ENCODE measurements at regions not wholly inside any gene's neighbourhood (a gene's known extent, or its start where the extent isn't known, plus 50 kb on each side); places are given as distances from the start of the nearest gene placed in this dataset.

DNA sequence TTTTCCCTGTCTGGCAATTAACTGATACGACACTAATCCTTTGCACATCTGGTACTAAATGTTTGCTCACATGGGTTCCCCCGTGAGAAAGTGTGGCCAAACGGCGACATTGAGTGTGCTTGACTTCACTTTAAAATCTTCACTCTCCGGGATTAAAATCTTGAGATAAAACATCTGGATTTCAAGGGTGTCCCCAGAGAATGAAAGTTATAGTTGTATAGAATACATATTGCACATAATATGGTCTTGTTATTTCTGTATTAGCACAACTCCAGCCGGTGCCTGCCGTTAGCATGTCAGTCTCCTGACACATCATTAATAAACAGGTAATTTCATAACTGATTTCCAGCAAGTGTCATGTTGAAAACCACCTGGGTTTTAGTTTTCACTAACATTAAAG, 749.0 kb upstream of the SOX9 start (continued):
- TF ChIP-seq, protein P1, sequence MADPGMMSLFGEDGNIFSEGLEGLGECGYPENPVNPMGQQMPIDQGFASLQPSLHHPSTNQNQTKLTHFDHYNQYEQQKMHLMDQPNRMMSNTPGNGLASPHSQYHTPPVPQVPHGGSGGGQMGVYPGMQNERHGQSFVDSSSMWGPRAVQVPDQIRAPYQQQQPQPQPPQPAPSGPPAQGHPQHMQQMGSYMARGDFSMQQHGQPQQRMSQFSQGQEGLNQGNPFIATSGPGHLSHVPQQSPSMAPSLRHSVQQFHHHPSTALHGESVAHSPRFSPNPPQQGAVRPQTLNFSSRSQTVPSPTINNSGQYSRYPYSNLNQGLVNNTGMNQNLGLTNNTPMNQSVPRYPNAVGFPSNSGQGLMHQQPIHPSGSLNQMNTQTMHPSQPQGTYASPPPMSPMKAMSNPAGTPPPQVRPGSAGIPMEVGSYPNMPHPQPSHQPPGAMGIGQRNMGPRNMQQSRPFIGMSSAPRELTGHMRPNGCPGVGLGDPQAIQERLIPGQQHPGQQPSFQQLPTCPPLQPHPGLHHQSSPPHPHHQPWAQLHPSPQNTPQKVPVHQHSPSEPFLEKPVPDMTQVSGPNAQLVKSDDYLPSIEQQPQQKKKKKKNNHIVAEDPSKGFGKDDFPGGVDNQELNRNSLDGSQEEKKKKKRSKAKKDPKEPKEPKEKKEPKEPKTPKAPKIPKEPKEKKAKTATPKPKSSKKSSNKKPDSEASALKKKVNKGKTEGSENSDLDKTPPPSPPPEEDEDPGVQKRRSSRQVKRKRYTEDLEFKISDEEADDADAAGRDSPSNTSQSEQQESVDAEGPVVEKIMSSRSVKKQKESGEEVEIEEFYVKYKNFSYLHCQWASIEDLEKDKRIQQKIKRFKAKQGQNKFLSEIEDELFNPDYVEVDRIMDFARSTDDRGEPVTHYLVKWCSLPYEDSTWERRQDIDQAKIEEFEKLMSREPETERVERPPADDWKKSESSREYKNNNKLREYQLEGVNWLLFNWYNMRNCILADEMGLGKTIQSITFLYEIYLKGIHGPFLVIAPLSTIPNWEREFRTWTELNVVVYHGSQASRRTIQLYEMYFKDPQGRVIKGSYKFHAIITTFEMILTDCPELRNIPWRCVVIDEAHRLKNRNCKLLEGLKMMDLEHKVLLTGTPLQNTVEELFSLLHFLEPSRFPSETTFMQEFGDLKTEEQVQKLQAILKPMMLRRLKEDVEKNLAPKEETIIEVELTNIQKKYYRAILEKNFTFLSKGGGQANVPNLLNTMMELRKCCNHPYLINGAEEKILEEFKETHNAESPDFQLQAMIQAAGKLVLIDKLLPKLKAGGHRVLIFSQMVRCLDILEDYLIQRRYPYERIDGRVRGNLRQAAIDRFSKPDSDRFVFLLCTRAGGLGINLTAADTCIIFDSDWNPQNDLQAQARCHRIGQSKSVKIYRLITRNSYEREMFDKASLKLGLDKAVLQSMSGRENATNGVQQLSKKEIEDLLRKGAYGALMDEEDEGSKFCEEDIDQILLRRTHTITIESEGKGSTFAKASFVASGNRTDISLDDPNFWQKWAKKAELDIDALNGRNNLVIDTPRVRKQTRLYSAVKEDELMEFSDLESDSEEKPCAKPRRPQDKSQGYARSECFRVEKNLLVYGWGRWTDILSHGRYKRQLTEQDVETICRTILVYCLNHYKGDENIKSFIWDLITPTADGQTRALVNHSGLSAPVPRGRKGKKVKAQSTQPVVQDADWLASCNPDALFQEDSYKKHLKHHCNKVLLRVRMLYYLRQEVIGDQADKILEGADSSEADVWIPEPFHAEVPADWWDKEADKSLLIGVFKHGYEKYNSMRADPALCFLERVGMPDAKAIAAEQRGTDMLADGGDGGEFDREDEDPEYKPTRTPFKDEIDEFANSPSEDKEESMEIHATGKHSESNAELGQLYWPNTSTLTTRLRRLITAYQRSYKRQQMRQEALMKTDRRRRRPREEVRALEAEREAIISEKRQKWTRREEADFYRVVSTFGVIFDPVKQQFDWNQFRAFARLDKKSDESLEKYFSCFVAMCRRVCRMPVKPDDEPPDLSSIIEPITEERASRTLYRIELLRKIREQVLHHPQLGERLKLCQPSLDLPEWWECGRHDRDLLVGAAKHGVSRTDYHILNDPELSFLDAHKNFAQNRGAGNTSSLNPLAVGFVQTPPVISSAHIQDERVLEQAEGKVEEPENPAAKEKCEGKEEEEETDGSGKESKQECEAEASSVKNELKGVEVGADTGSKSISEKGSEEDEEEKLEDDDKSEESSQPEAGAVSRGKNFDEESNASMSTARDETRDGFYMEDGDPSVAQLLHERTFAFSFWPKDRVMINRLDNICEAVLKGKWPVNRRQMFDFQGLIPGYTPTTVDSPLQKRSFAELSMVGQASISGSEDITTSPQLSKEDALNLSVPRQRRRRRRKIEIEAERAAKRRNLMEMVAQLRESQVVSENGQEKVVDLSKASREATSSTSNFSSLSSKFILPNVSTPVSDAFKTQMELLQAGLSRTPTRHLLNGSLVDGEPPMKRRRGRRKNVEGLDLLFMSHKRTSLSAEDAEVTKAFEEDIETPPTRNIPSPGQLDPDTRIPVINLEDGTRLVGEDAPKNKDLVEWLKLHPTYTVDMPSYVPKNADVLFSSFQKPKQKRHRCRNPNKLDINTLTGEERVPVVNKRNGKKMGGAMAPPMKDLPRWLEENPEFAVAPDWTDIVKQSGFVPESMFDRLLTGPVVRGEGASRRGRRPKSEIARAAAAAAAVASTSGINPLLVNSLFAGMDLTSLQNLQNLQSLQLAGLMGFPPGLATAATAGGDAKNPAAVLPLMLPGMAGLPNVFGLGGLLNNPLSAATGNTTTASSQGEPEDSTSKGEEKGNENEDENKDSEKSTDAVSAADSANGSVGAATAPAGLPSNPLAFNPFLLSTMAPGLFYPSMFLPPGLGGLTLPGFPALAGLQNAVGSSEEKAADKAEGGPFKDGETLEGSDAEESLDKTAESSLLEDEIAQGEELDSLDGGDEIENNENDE (IDR thresholded peaks at IDR 0.05; ENCODE audit: insufficient replicate concordance, low read length), result no peak
- TF ChIP-seq, protein P2, sequence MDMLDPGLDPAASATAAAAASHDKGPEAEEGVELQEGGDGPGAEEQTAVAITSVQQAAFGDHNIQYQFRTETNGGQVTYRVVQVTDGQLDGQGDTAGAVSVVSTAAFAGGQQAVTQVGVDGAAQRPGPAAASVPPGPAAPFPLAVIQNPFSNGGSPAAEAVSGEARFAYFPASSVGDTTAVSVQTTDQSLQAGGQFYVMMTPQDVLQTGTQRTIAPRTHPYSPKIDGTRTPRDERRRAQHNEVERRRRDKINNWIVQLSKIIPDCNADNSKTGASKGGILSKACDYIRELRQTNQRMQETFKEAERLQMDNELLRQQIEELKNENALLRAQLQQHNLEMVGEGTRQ (IDR thresholded peaks at IDR 0.05; ENCODE audit: low read length), result no peak
- TF ChIP-seq CTBP2 (IDR thresholded peaks at IDR 0.05; ENCODE audit: borderline replicate concordance, insufficient read depth, insufficient read length, low read length), result no peak
- TF ChIP-seq CHD2 (IDR thresholded peaks at IDR 0.05; ENCODE audit: low read length), result no peak
- no peak for TF ChIP-seq BRCA1 (IDR thresholded peaks at IDR 0.05; ENCODE audit: low read depth, low read length)
